Stimulated activated naive CD8-positive, alpha-beta T cell treated with anti-CD3 and anti-CD28 coated beads, Interleukin-15, amount 100 ng/mL, for 72 hours (primary cell): ENCODE measurements at regions not wholly inside any gene's neighbourhood (a gene's known extent, or its start where the extent isn't known, plus 50 kb on each side); places are given as distances from the start of the nearest gene placed in this dataset.

Source experiments
- ATAC-seq: fragments of 150-1000 bp; cut with Tn5 transposase; 2 replicates; pipeline ENCODE4 v1.10.0; 2021; ENCODE audit warnings: mild to moderate bottlenecking, moderate library complexity
- DNase-seq, 2 donors: peaks; one replicate each; pipeline ENCODE4 v3.0.0; 2021 to 2022
- H3K27ac Mint-ChIP-seq, 2 donors: one replicate each; pipeline ENCODE4 v1.8.0; 2022; ENCODE audit warnings: mild to moderate bottlenecking in 2 of 2, mixed read lengths in 2 of 2, moderate library complexity in 2 of 2
- H3K27me3 Mint-ChIP-seq: one replicate; pipeline ENCODE4 v1.8.0; 2022; ENCODE audit warnings: mixed read lengths
- H3K4me1 Mint-ChIP-seq: one replicate; pipeline ENCODE4 v1.8.0; 2022; ENCODE audit warnings: mild to moderate bottlenecking, mixed read lengths
- H3K4me3 Mint-ChIP-seq, 2 donors: one replicate each; pipeline ENCODE4 v1.8.0; 2022; ENCODE audit warnings: mild to moderate bottlenecking in 2 of 2, mixed read lengths in 2 of 2, moderate library complexity in 1 of 2
- H3K9me3 Mint-ChIP-seq, 2 donors: one replicate each; pipeline ENCODE4 v1.8.0; 2022; ENCODE audit warnings: mixed read lengths in 2 of 2

GRCh38 chr10:7484456-7485243 is 73.8 kb upstream of the SFMBT2 start:
- peaks cover 86% of the 10 kb centered on the region for H3K4me1 Mint-ChIP-seq
- DNase-seq: peak; percentile 62 to 72
- peak overlapping the region; percentile 45 to 47 for H3K27ac Mint-ChIP-seq
- H3K4me3 Mint-ChIP-seq: peak overlapping the region; percentile 69 to 73
- H3K27me3 Mint-ChIP-seq: no peaks in the 10 kb centered on the region
- peak; percentile 96 for ATAC-seq
- H3K9me3 Mint-ChIP-seq: peaks cover 0 to 5% of the 10 kb centered on the region in 2 donors

- Mint-ChIP-seq H3K27me3 (no peaks in the 10 kb centered on the region), H3K4me3 (peak overlapping the region; percentile 55 to 69), H3K4me1 (peaks cover 85% of the 10 kb centered on the region), H3K9me3 (peaks cover 0 to 5% of the 10 kb centered on the region in 2 donors), H3K27ac (peak overlapping the region; percentile 79 to 87)
- ATAC-seq (no peak), DNase-seq (no peak)
Observed at GRCh38 chr10:7483848-7484247, 73.0 kb upstream of the SFMBT2 start.

GRCh38 chr10:7482992-7483391 is 72.2 kb upstream of the SFMBT2 start:
- no peak overlapping the region for H3K27ac Mint-ChIP-seq
- DNase-seq: no peak
- ATAC-seq: no peak
- H3K27me3 Mint-ChIP-seq: no peaks in the 10 kb centered on the region
- peaks cover 0 to 5% of the 10 kb centered on the region in 2 donors for H3K9me3 Mint-ChIP-seq
- peaks cover 84% of the 10 kb centered on the region for H3K4me1 Mint-ChIP-seq
- no peak overlapping the region for H3K4me3 Mint-ChIP-seq

- ATAC-seq (no peak), DNase-seq (no peak)
- no peaks in the 10 kb centered on the region for H3K9me3 Mint-ChIP-seq
- H3K27me3 Mint-ChIP-seq: no peaks in the 10 kb centered on the region
- peak overlapping the region; percentile 34 to 64 for H3K4me3 Mint-ChIP-seq
- peaks cover 83% of the 10 kb centered on the region for H3K4me1 Mint-ChIP-seq
- peak overlapping the region in 1 of 2 donors; percentile 19 for H3K27ac Mint-ChIP-seq
Observed at GRCh38 chr10:7481368-7481765, 70.5 kb upstream of the SFMBT2 start.

- DNase-seq: no peak
- H3K27me3 Mint-ChIP-seq: no peaks in the 10 kb centered on the region
- peaks cover 79% of the 10 kb centered on the region for H3K4me1 Mint-ChIP-seq
- H3K9me3 Mint-ChIP-seq: no peaks in the 10 kb centered on the region
- H3K27ac Mint-ChIP-seq: peak overlapping the region; percentile 1 to 4
- peak overlapping the region; percentile 34 to 64 for H3K4me3 Mint-ChIP-seq
- no peak for ATAC-seq
Observed at GRCh38 chr10:7480742-7481367, 70.0 kb upstream of the SFMBT2 start.

- no peaks in the 10 kb centered on the region for H3K27me3 Mint-ChIP-seq
- peak overlapping the region; percentile 34 to 61 for H3K4me3 Mint-ChIP-seq
- DNase-seq (no peak), ATAC-seq (no peak)
- no peak overlapping the region for H3K27ac Mint-ChIP-seq
- H3K4me1 Mint-ChIP-seq: peaks cover 71% of the 10 kb centered on the region
- no peaks in the 10 kb centered on the region for H3K9me3 Mint-ChIP-seq
Observed at GRCh38 chr10:7479861-7480598, 69.2 kb upstream of the SFMBT2 start.

- H3K9me3 Mint-ChIP-seq: no peaks in the 10 kb centered on the region
- H3K27ac Mint-ChIP-seq: peak overlapping the region in 1 of 2 donors; percentile 6
- peak overlapping the region; percentile 45 to 54 for H3K4me3 Mint-ChIP-seq
- no peaks in the 10 kb centered on the region for H3K27me3 Mint-ChIP-seq
- H3K4me1 Mint-ChIP-seq: peaks cover 60% of the 10 kb centered on the region
- ATAC-seq (no peak), DNase-seq (no peak)
Observed at GRCh38 chr10:7478727-7479457, 68.1 kb upstream of the SFMBT2 start.

- Mint-ChIP-seq H3K4me1 (peaks cover 53% of the 10 kb centered on the region), H3K27ac (no peak overlapping the region), H3K9me3 (no peaks in the 10 kb centered on the region), H3K27me3 (no peaks in the 10 kb centered on the region), H3K4me3 (no peak overlapping the region)
- DNase-seq (no peak), ATAC-seq (no peak)
Observed at GRCh38 chr10:7477538-7478334, 66.9 kb upstream of the SFMBT2 start.

- DNase-seq: no peak
- Mint-ChIP-seq H3K27ac (peak overlapping the region in 1 of 2 donors; percentile 64), H3K9me3 (no peaks in the 10 kb centered on the region), H3K4me3 (no peak overlapping the region), H3K4me1 (peaks cover 53% of the 10 kb centered on the region), H3K27me3 (no peaks in the 10 kb centered on the region)
- no peak for ATAC-seq
Observed at GRCh38 chr10:7475939-7476338, 65.1 kb upstream of the SFMBT2 start.

GRCh38 chr10:7475046-7475911 is 64.4 kb upstream of the SFMBT2 start:
- no peak overlapping the region for H3K4me3 Mint-ChIP-seq
- no peak overlapping the region for H3K27ac Mint-ChIP-seq
- DNase-seq (no peak), ATAC-seq (no peak)
- no peaks in the 10 kb centered on the region for H3K9me3 Mint-ChIP-seq
- H3K4me1 Mint-ChIP-seq: peaks cover 51% of the 10 kb centered on the region
- H3K27me3 Mint-ChIP-seq: no peaks in the 10 kb centered on the region

GRCh38 chr10:7474388-7474787 is 63.6 kb upstream of the SFMBT2 start:
- DNase-seq (no peak), ATAC-seq (no peak)
- Mint-ChIP-seq H3K9me3 (no peaks in the 10 kb centered on the region), H3K4me1 (peaks cover 44% of the 10 kb centered on the region), H3K4me3 (no peak overlapping the region), H3K27me3 (no peaks in the 10 kb centered on the region), H3K27ac (no peak overlapping the region)

GRCh38 chr10:7473474-7473873 is 62.6 kb upstream of the SFMBT2 start:
- Mint-ChIP-seq H3K27me3 (no peaks in the 10 kb centered on the region), H3K4me1 (peaks cover 37% of the 10 kb centered on the region), H3K4me3 (no peak overlapping the region), H3K9me3 (no peaks in the 10 kb centered on the region), H3K27ac (no peak overlapping the region)
- ATAC-seq (no peak), DNase-seq (no peak)

- peak; percentile 85 for ATAC-seq
- Mint-ChIP-seq H3K4me1 (peaks cover 29% of the 10 kb centered on the region), H3K4me3 (peak overlapping the region; percentile 74 to 78), H3K9me3 (no peaks in the 10 kb centered on the region), H3K27me3 (no peaks in the 10 kb centered on the region), H3K27ac (peak overlapping the region in 1 of 2 donors; percentile 27)
- DNase-seq: no peak
Observed at GRCh38 chr10:7471720-7472367, 61.0 kb upstream of the SFMBT2 start.
